Fibroblast of peridontal ligament (primary cell): ENCODE measurements at regions not wholly inside any gene's neighbourhood (a gene's known extent, or its start where the extent isn't known, plus 50 kb on each side); places are given as distances from the start of the nearest gene placed in this dataset.
"Not testable (repeated sequence)": the region's sequence is repeated elsewhere in the genome, so short reads cannot be mapped to it uniquely, and the experiment has no call there.

Source experiments
- DNase-seq: peaks from one replicate; pipeline ENCODE4 v3.0.0-alpha.2; 2010; ENCODE audit errors: extremely low read depth

- DNase-seq = peak; percentile 52
These were observed 107.4 kb upstream of the CBLB start for GRCh38 chr3:105976196-105976595.

DNA sequence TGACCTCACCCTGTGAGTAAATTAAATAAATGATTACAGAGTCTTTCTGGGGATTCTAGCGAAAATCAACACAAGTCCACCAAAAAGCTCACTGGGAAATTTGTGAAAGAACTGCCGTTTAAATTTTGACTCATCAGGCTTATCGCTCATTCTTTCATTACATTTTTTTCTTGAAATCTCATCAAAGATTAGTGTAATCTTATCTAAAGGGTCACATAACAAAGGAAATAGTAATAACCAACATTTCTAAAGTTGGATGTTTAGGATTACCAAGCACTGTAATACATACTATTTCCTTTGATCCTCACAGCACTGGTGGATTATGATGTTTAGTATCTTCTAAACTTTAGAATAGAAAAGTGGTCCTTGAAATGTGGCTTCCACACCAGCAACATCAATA, 111.1 kb upstream of the CBLB start:
- DNase-seq = no peak

GRCh38 chr3:105982207-105982606, 113.4 kb upstream of the CBLB start:
- no peak for DNase-seq

DNA sequence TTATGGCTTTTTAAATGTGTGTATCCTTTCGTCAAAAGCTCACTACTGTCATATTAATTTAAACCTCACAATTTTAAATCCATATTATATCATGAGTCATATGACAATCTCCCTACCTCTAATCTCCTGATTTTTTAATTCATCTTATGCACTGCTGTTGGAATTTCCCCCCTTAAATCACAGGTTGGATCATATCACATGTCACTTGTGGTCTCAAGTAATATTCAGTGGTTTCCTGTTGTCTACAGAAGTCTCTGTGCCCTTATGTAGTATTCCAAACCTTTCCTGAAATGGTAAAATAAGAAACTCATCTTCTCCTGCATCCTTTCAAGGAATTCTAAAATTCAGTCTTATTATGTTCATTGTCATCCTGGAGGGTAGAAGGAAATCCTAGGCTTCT, 116.0 kb upstream of the CBLB start:
- DNase-seq = no peak

DNA sequence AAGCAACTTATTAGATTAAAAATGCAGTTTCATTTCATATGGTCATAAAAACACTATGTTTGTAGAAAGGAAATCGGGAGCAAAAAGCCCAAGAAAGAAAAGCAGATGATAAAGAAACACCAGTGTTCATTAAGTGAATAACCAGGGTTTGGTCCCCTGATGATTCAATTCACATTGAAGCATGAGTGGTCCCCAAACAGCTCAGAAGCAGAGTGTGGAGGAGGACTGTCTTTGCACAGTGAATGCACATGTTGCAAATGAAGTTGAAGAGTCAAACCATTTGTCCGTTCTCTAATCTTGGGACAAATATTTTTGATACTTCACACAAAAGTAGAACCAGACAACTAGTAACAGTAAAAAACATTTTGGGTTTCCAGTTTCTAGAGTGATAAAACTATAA, 117.5 kb upstream of the CBLB start:
- not testable (repeated sequence) for DNase-seq

GRCh38 chr3:105987809-105988208, 119.0 kb upstream of the CBLB start:
- no peak for DNase-seq

DNA sequence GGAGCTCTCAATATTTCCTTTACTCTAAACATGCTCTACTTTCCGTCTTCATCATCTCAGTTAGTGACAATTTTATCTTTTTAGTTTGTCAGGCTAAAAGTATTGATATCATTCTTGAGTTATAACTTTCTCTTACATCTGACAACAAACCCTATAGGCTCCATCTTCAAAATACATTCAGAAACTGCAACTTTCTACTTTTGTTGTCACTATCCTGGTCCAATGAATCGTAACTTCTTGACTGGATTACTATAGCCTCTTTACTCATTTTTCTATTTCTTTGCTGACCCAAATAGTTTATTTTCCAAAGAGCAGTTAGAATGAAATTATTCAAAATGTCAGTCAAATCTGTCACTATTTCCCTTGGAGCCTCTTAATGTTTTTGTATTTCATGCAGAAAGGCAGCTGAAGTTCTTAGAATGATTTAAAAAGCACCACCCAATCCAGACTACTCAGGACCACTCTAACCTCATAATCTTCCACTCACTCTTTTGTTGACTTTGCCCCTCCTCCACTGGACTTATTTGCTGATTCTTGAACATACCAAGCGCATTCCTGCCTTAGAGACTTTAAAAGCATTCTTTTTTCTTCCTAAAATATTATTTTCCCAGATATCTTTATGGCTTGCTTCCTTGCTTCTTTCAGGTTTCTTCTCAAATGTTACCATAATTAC, 119.9 kb upstream of the CBLB start:
- no peak for DNase-seq

DNA sequence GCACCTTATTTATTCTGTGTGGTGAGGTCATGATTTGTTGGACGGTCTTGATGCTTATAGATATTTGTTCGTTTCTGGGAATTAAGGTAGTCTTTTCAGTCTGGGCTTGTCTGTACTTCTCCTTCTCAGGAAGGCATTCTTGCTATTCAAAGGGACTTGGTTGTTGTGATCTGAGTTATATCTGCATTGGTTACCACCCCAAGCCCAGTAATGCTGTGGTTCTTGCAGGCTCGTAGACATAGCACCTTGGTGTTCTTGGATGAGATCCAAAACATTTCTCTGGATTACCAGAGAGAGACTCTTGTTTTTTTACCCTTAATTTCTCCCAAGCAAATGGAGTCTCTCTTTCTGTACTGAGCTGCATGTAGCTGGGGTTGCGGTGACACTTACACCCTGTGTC, 128.0 kb upstream of the CBLB start:
- no peak for DNase-seq

DNA sequence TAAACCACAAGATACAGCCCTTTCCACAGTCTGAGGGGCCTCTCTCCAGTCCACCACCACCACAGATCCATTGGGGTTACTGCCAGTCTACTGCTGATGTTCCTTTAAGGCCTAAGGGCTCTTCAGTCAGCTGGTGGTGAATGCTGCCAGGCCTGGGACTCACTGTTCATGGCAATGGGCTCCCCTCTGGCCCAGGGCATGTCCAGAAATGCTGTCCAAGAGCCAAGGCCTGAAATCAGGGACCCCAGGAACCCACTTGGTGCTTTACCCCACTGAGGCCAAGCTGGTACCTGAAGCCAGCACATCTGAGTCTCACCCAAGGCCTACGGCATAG, 128.6 kb upstream of the CBLB start:
- no peak for DNase-seq

- DNase-seq = peak; percentile 95
These were observed 129.2 kb upstream of the CBLB start for GRCh38 chr3:105997800-105998526.

GRCh38 chr3:105999856-106000255, 131.0 kb upstream of the CBLB start:
- no peak for DNase-seq

- DNase-seq = no peak
These were observed 133.1 kb upstream of the CBLB start for GRCh38 chr3:106001923-106002322.

DNA sequence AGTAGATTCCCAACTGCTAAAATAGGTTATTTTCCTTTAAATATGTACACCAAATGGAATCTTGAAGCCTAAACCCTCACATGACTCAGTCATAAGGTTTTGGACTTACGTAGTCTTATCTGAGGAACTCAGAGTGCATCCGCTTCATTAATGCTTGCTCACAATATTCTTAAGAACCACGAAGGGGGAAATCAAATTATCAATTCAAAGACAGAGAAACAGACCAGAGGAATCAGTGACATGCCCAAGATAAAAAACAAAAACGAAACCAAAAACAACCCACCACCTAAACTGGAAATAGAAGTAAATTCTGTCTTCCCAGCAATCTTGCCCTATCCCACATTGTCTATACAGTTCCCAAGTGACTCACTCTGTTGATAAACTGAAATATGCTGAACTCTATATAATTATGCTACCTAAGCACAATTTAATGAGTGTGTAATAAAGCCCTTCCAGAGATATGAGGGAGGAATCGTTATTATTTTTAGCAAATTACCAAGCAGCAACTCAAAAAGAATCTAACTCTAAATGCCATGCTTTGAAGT, 135.4 kb upstream of the CBLB start:
- peak; percentile 90 for DNase-seq

DNA sequence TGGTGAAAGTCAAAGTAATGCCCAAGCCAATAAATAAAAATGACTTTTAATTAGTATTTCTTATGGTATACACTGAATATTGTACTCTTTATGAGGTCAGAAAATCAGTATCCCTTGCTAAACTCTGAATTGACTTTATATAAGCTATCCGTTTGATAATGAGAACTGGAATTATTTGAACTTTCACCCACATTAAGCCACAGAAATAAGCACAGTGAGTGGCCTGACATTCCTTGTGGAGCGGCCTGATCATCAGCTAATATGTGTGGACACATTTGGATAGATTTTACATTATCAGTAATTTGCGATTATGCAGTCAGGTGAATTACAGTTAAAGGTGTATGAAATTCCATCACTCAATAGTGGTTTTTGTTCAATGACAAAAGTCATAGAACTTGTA, 136.0 kb upstream of the CBLB start:
- no peak for DNase-seq

DNA sequence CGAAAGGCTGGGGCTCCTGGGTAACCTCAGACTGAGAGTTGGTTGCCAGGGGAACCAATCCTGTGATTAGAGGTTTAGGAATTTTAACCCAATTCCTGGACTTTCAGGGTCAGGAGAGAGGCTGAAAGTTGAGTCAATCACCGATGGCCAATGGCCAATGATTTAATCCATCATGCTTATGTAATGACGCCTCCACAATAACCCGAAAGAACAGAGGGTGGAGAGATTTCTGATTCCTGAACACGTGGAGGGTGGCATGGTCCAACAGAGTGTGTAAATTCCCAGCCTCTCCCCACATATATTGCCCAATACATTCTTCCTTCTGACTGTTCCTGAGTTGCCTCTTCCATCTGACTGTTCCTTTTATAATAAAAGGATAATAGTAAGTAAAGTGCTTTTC, 137.2 kb upstream of the CBLB start:
- peak; percentile 89 for DNase-seq

DNA sequence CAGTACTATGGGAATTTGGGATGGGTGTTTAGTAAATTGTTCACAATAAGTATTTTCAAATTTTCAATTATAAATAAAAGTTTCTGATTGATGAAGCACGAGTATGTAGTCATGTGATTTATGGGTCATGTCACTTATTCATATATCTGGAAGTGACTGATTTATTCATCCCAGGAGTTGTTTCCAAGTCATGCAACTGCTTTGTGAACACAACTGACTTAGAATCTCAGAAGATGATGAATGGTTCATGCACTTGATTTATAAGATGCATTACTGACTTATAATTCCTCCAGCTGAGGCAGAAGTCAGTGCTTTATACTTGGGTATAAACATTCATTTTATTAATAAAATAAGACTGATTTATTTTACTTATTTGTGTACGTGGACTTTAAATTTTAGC, 137.8 kb upstream of the CBLB start:
- DNase-seq = no peak

GRCh38 chr3:106007512-106007911, 138.7 kb upstream of the CBLB start:
- DNase-seq = no peak

- DNase-seq = no peak
These were observed 140.0 kb upstream of the CBLB start for GRCh38 chr3:106008766-106009165.

DNA sequence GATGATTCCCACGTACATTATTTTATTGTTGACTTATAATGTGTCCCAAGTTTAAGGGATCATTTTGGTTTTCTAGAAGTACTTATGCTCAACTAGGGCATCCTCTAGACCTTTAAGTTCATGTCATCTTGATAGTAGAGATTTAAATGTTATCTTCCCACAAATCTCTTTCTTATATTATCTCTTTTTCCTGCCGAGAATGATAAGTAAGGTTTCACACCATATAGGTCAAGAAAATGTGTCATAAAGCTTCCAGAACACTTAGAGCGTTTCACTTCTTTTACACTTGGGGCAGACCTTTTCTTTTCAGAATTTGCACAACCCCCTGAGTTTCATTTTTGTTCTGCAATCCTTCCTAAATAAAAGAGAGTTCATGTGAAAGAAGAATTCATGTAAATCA, 142.0 kb upstream of the CBLB start:
- no peak for DNase-seq

DNA sequence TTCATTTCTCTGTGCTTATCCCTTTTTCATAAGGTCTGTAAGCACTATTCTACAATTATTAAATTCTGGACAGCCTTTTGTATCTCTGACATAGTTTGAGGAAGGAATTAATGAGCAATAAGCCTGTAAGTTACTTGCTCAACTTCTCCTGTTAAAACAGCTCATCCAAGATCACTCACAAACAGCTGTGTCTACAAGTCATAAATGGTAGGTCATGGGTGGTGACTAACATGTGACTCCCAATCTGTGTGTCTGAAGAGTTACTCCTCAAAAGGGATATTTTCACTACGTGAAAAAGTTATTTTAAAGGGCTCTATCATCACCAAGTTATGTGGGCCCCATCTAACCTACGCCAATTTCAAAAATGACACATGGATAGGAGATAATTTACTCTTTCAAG, 145.2 kb upstream of the CBLB start:
- peak; percentile 81 for DNase-seq

DNA sequence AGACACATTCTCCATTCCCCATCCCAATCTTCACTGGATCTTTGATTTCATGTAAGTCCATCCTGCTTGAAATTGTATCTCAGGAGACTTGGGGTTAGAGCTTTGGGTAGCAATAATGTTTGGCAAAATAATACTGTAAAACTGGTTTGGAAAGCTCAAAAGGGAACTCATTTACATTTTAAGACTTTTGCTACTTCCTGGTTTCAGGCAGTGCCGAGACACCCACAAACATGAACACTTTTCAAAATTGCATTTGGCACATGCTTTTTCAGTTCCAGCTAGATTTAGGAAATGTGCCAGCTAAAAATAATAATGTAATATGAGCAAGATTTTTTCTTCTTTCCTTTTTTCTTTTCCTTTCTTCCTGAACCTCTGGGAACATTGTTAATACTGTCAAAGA, 145.7 kb upstream of the CBLB start:
- DNase-seq = no peak

DNA sequence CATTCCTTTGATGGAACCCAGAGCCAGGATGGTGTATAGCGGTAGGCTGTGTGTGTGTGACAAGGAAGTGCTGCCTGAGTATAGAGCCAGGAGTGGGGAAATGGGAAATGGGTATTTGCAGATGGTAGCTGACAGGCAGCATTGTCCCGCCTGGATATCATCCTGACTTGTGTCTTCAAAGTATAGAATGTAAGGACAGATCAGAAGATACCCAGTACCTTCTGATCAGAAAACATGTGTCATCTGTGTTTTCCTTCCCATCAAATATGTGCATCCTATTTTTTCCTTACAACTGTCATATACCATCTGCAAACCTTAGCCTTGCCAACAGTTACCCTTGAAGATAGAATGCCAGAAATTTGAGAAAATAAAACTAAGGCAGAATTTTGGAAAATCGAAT, 146.2 kb upstream of the CBLB start:
- DNase-seq = no peak

DNA sequence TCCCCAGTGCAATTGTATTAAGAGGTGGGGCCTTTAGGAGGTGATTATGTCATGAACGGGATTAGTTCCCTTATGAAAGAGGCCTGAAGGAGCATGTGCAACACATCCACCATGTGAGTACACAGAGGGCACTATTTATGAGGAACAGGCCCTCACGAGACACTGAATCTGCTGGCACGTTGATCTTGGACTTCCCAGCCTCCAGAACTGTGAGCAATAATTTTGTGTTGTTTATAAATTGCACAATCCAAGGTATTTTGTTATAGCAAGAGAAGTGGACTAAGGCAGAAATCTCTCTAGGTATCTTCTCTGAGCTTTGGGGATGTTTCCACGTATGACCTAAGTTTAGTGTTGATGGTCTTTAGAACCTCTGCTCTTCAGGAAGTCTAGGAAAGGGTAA, 149.3 kb upstream of the CBLB start:
- DNase-seq = no peak
